A673 (cell line): ENCODE measurements at regions not wholly inside any gene's neighbourhood (a gene's known extent, or its start where the extent isn't known, plus 50 kb on each side); places are given as distances from the start of the nearest gene placed in this dataset.

Experiments
- CTCF ChIP-seq: fragments of 300-800, 200-600 bp; sonication (generic); conservative IDR thresholded peaks from 2 replicates; pipeline ENCODE4 v1.5.1; 2017; ENCODE audit warnings: low read depth, mild to moderate bottlenecking, antibody characterized with exemption, low read length, moderate library complexity, mixed read lengths
- EZH2 ChIP-seq: fragments of 200-600 bp; sonication (generic); IDR thresholded peaks from 2 replicates; pipeline ENCODE4 v1.6.1; 2017; ENCODE audit warnings: borderline replicate concordance, low read depth, mild to moderate bottlenecking, mixed read lengths, antibody characterized with exemption, low read length; ENCODE audit not compliant: poor library complexity, severe bottlenecking

DNA sequence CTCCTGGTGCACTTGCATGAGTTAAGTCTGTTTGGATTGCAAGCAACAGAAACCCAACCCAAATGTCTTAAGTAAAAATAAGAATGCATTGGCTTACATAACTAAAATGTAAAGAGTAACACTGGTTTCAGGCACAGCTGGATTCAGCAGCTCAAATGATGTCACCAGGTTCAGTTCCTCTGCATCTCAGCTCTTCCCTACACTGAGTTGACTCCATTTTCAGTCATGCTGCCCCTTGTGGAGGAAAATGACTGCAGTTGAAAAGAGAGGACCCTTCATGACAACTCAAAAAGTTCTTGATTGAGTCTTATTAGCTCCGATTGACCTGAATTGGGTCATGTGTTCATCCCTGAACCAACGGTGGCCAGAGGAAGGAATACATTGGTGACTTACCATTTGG is 138.5 kb upstream of the ABI3BP start:
- TF ChIP-seq CTCF (peak; percentile 41), EZH2 (no peak)
